H9 (cell line): ENCODE measurements at regions not wholly inside any gene's neighbourhood (a gene's known extent, or its start where the extent isn't known, plus 50 kb on each side); places are given as distances from the start of the nearest gene placed in this dataset.

Source experiments
- DNase-seq: peaks from one replicate; pipeline ENCODE4 v3.0.0-alpha.2; 2017
- H2AFZ ChIP-seq: one replicate; pipeline ENCODE4 v1.6.1; 2013; ENCODE audit warnings: mild to moderate bottlenecking, low read length, control low read depth, moderate library complexity
- H2AK5ac ChIP-seq: 2 replicates; pipeline ENCODE4 v1.6.1; 2013; ENCODE audit warnings: low read length, control low read depth, mixed read lengths; ENCODE audit not compliant: insufficient read length
- H2BK120ac ChIP-seq: one replicate; pipeline ENCODE4 v1.6.1; 2013; ENCODE audit warnings: low read depth, mild to moderate bottlenecking, low read length, control low read depth, inconsistent platforms; ENCODE audit not compliant: poor library complexity, severe bottlenecking
- H2BK12ac ChIP-seq: 2 replicates; pipeline ENCODE4 v1.6.1; 2013; ENCODE audit warnings: low read length, control low read depth, mixed read lengths, low read depth; ENCODE audit not compliant: insufficient read length
- H2BK15ac ChIP-seq: 2 replicates; pipeline ENCODE4 v1.6.1; 2013; ENCODE audit warnings: low read depth, low read length, control low read depth
- H2BK20ac ChIP-seq: one replicate; pipeline ENCODE4 v1.6.1; 2013; ENCODE audit warnings: low read depth, mild to moderate bottlenecking, low read length, control low read depth, inconsistent platforms; ENCODE audit not compliant: poor library complexity, severe bottlenecking
- H2BK5ac ChIP-seq: 2 replicates; pipeline ENCODE4 v1.6.1; 2013; ENCODE audit warnings: low read length, control low read depth, mixed read lengths; ENCODE audit not compliant: insufficient read length
- H3K14ac ChIP-seq: 2 replicates; pipeline ENCODE4 v1.6.1; 2013; ENCODE audit warnings: low read length, control low read depth; ENCODE audit not compliant: insufficient read depth
- H3K18ac ChIP-seq: 2 replicates; pipeline ENCODE4 v1.6.1; 2013; ENCODE audit warnings: low read depth, mild to moderate bottlenecking, mixed read lengths, low read length, control low read depth; ENCODE audit not compliant: insufficient read length
- H3K23ac ChIP-seq: 2 replicates; pipeline ENCODE4 v1.6.1; 2013; ENCODE audit warnings: low read length, control low read depth, mixed read lengths, low read depth; ENCODE audit not compliant: insufficient read length
- H3K23me2 ChIP-seq: 2 replicates; pipeline ENCODE4 v1.6.1; 2013; ENCODE audit warnings: low read depth, mild to moderate bottlenecking, mixed read lengths, low read length, control low read depth; ENCODE audit not compliant: insufficient read length, poor library complexity, severe bottlenecking
- H3K27ac ChIP-seq: 2 replicates; pipeline ENCODE4 v1.5.1; 2013; ENCODE audit warnings: low read length, control low read depth, mixed read lengths, low read depth; ENCODE audit not compliant: insufficient read length
- H3K27me3 ChIP-seq: 2 replicates; pipeline ENCODE4 v1.6.1; 2013; ENCODE audit warnings: low read length, control low read depth, inconsistent platforms; ENCODE audit not compliant: insufficient read depth
- H3K4ac ChIP-seq: 2 replicates; pipeline ENCODE4 v1.6.1; 2013; ENCODE audit warnings: low read depth, mild to moderate bottlenecking, control low read depth, inconsistent platforms, low read length, moderate library complexity
- H3K4me1 ChIP-seq: 2 replicates; pipeline ENCODE4 v1.6.1; 2013; ENCODE audit warnings: low read length, control low read depth, inconsistent platforms; ENCODE audit not compliant: insufficient read depth
- H3K4me2 ChIP-seq: 2 replicates; pipeline ENCODE4 v1.6.1; 2013; ENCODE audit warnings: low read length, control low read depth, mixed read lengths; ENCODE audit not compliant: insufficient read length, insufficient read depth
- H3K56ac ChIP-seq: 2 replicates; pipeline ENCODE4 v1.6.1; 2013; ENCODE audit warnings: low read depth, mild to moderate bottlenecking, mixed read lengths, low read length, control low read depth; ENCODE audit not compliant: insufficient read length
- H3K79me1 ChIP-seq: 2 replicates; pipeline ENCODE4 v1.6.1; 2013; ENCODE audit warnings: low read depth, mild to moderate bottlenecking, moderate library complexity, low read length, control low read depth, inconsistent platforms; ENCODE audit not compliant: insufficient read depth, poor library complexity, severe bottlenecking
- H3K79me2 ChIP-seq: 2 replicates; pipeline ENCODE4 v1.6.1; 2013; ENCODE audit warnings: low read length, control low read depth, inconsistent platforms; ENCODE audit not compliant: insufficient read depth
- H3K9ac ChIP-seq: 2 replicates; pipeline ENCODE4 v1.6.1; 2013; ENCODE audit warnings: low read length, control low read depth, mixed read lengths; ENCODE audit not compliant: insufficient read length; ENCODE audit errors: extremely low read depth
- H3K9me3 ChIP-seq: one replicate; pipeline ENCODE4 v1.6.1; 2013; ENCODE audit warnings: low read depth, low read length, inconsistent platforms; ENCODE audit not compliant: control insufficient read depth
- H3T11ph ChIP-seq: one replicate; pipeline ENCODE4 v1.6.1; 2013; ENCODE audit warnings: mild to moderate bottlenecking, low read length, control low read depth, inconsistent platforms
- H4K20me1 ChIP-seq: one replicate; pipeline ENCODE4 v1.6.1; 2013; ENCODE audit not compliant: control insufficient read depth, insufficient read length, insufficient read depth
- H4K5ac ChIP-seq: 2 replicates; pipeline ENCODE4 v1.6.1; 2013; ENCODE audit warnings: low read depth, mild to moderate bottlenecking, mixed read lengths, low read length, control low read depth; ENCODE audit not compliant: insufficient read length
- H4K8ac ChIP-seq: replicated peaks from 2 replicates; pipeline ENCODE4 v1.6.1; 2013; ENCODE audit warnings: low read length, control low read depth, mixed read lengths, low read depth; ENCODE audit not compliant: insufficient read length
- H4K91ac ChIP-seq: 2 replicates; pipeline ENCODE4 v1.6.1; 2013; ENCODE audit warnings: low read depth, mild to moderate bottlenecking, moderate library complexity, mixed read lengths, low read length, control low read depth; ENCODE audit not compliant: insufficient read length
- H3K27ac Mint-ChIP-seq, 3 experiments: 2 replicates in 2 of 3; 3 replicates in 1 of 3; pipeline ENCODE4 v1.8.0; 2020 to 2021; ENCODE audit warnings: mixed read lengths in 3 of 3, mild to moderate bottlenecking in 1 of 3, moderate library complexity in 1 of 3
- H3K27me3 Mint-ChIP-seq: 2 replicates; pipeline ENCODE4 v1.8.0; 2021; ENCODE audit warnings: low read depth, mild to moderate bottlenecking, moderate library complexity, mixed read lengths
- H3K36me3 Mint-ChIP-seq, 3 experiments: 2 replicates in 2 of 3; 3 replicates in 1 of 3; pipeline ENCODE4 v1.8.0; 2020 to 2021; ENCODE audit warnings: low read depth in 3 of 3, mixed read lengths in 3 of 3; ENCODE audit not compliant: insufficient read depth in 1 of 3
- H3K4me1 Mint-ChIP-seq, 2 experiments: 2 replicates each; pipeline ENCODE4 v1.8.0; 2020; ENCODE audit warnings: mixed read lengths in 2 of 2
- H3K4me3 Mint-ChIP-seq, 2 experiments: 2 replicates in 1 of 2; 3 replicates in 1 of 2; pipeline ENCODE4 v1.8.0; 2020 to 2021; ENCODE audit warnings: mild to moderate bottlenecking in 2 of 2, mixed read lengths in 2 of 2, moderate library complexity in 1 of 2
- H3K9me3 Mint-ChIP-seq, 2 experiments: 2 replicates in 1 of 2; 3 replicates in 1 of 2; pipeline ENCODE4 v1.8.0; 2020; ENCODE audit warnings: mild to moderate bottlenecking in 2 of 2, mixed read lengths in 2 of 2, moderate library complexity in 1 of 2
- WGBS: extraction: QIAGEN DNeasy Blood & Tissue Kit; methylation state at CpG from one replicate; pipeline ENCODE4 v1.1.7; 2013; ENCODE audit warnings: missing lambda C conversion rate, low lambda C conversion rate, mixed read lengths; ENCODE audit not compliant: insufficient read length; ENCODE audit errors: extremely low coverage; 5-methylcytosine and 5-hydroxymethylcytosine counted together
- TF ChIP-seq, protein P1 (sequence below): fragments of 200-600 bp; sonication (generic); conservative IDR thresholded peaks from 3 replicates; pipeline ENCODE4 v1.8.0; 2021; ENCODE audit warnings: antibody characterized with exemption, mild to moderate bottlenecking

DNA sequence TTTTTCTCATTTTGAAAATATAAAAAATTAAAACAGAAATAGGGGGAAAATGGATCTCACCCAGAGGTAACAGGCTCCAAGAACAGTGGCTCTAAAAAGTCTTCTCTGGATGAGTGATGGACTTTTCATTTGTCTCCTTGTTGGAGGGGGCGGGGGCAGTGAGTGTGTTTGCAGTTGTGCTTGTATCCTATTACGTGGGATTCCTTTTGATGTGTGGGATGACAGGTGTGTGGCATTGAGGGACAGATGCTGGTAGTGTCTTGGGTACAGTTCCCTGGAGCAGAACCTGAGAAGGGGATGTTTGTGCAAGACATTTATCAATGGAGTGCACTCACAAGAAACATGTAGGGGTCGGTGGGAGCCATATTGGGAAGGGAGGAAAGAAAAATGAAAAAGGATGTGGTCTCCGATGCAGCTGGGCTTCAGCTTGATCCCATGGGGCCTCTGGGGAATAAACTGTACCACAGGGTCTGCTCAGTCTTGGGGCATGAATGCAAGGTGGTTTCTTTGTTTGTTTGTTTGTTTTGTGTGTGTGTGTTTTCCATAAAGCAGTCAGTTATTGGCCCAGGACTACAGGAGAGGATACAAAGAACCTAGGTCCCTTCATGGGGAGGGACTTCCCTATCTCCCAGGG lies 120.0 kb upstream of the SLC35G4 start:
- Histone ChIP-seq H3K18ac (no peak overlapping the region), H3K23me2 (no peaks in the 10 kb centered on the region), H3K4me2 (no peak overlapping the region), H3K9me3 (no peaks in the 10 kb centered on the region), H2BK12ac (no peak overlapping the region), H2AK5ac (no peak overlapping the region), H3K9ac (no peak overlapping the region), H3T11ph (no peak overlapping the region), H2BK20ac (no peak overlapping the region), H3K14ac (no peak overlapping the region), H3K27me3 (no peaks in the 10 kb centered on the region), H3K56ac (no peak overlapping the region), H3K4ac (no peak overlapping the region), H4K5ac (no peak overlapping the region), H2AFZ (no peak overlapping the region), H3K23ac (no peak overlapping the region), H3K79me2 (no peaks in the 10 kb centered on the region), H4K20me1 (no peaks in the 10 kb centered on the region), H3K79me1 (no peaks in the 10 kb centered on the region), H4K91ac (no peak overlapping the region), H2BK15ac (no peak overlapping the region), H2BK5ac (no peak overlapping the region), H3K27ac (no peak overlapping the region), H2BK120ac (no peak overlapping the region), H3K4me1 (no peaks in the 10 kb centered on the region), H4K8ac (no peak overlapping the region)
- Mint-ChIP-seq H3K27ac (no peak overlapping the region), H3K9me3 (no peaks in the 10 kb centered on the region), H3K27me3 (no peaks in the 10 kb centered on the region), H3K36me3 (no peaks in the 10 kb centered on the region), H3K4me1 (no peaks in the 10 kb centered on the region), H3K4me3 (no peak overlapping the region)
- TF ChIP-seq, protein P1, sequence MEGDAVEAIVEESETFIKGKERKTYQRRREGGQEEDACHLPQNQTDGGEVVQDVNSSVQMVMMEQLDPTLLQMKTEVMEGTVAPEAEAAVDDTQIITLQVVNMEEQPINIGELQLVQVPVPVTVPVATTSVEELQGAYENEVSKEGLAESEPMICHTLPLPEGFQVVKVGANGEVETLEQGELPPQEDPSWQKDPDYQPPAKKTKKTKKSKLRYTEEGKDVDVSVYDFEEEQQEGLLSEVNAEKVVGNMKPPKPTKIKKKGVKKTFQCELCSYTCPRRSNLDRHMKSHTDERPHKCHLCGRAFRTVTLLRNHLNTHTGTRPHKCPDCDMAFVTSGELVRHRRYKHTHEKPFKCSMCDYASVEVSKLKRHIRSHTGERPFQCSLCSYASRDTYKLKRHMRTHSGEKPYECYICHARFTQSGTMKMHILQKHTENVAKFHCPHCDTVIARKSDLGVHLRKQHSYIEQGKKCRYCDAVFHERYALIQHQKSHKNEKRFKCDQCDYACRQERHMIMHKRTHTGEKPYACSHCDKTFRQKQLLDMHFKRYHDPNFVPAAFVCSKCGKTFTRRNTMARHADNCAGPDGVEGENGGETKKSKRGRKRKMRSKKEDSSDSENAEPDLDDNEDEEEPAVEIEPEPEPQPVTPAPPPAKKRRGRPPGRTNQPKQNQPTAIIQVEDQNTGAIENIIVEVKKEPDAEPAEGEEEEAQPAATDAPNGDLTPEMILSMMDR = no peak
- no CpG with 5 or more reads among the region's 4 CpGs for WGBS
- no peak for DNase-seq
